Mucosa of descending colon (tissue), 3 donors: ENCODE measurements at regions not wholly inside any gene's neighbourhood (a gene's known extent, or its start where the extent isn't known, plus 50 kb on each side); places are given as distances from the start of the nearest gene placed in this dataset.

Experiments used
- ATAC-seq: fragments of 200-7000 bp; cut with Tn5 transposase; one replicate; pipeline ENCODE4 v1.9.1; 2020; ENCODE audit warnings: mild to moderate bottlenecking, moderate library complexity
- DNase-seq, 3 donors: peaks; one replicate each; pipeline ENCODE4 v3.0.0-alpha.2; 2020
- H3K36me3 ChIP-seq: fragments of 200-600 bp; one replicate; pipeline ENCODE4 v1.8.0; 2021; ENCODE audit warnings: low read depth, mild to moderate bottlenecking
- H3K4me1 ChIP-seq: fragments of 200-600 bp; one replicate; pipeline ENCODE4 v1.8.0; 2021; ENCODE audit warnings: low read depth, mild to moderate bottlenecking
- H3K4me3 ChIP-seq: fragments of 200-600 bp; one replicate; pipeline ENCODE4 v1.8.0; 2021; ENCODE audit warnings: mild to moderate bottlenecking
- H3K9me3 ChIP-seq: fragments of 200-600 bp; one replicate; pipeline ENCODE4 v1.8.0; 2021; ENCODE audit warnings: mild to moderate bottlenecking
- CTCF ChIP-seq: fragments of 200-600 bp; IDR thresholded peaks from one replicate; pipeline ENCODE4 v1.8.0; 2022; ENCODE audit warnings: antibody characterized with exemption, mild to moderate bottlenecking
- intact Hi-C, 2 donors: fragments of 100-400 bp; cut with DNase I in 1 of 2; cut with micrococcal nuclease in 1 of 2; formaldehyde crosslinking; loops; one replicate each; pipeline versions ENCODE4 v1.11.0 to v1.11.1; 2022; cut with DNase I, micrococcal nuclease
- donor health status: DM: no; HTN: no; CAD: no; lungs with moderate emphysema.
- donor health status: DM: no; HTN: no; CAD: no.
- donor health status: DM: no; HTN: yes; CAD: no.

GRCh38 chr11:119779195-119780071, 50.4 kb upstream of the NECTIN1 start:
- peak; percentile 51 for ATAC-seq
- Histone ChIP-seq H3K4me1 (no peaks in the 10 kb centered on the region), H3K36me3 (no peaks in the 10 kb centered on the region), H3K9me3 (peaks cover 3% of the 10 kb centered on the region), H3K4me3 (no peak overlapping the region)
- DNase-seq: no peak
- intact Hi-C loops: no loop called here
- TF ChIP-seq CTCF: no peak
